Mesendoderm (in vitro differentiated cells): ENCODE measurements at regions not wholly inside any gene's neighbourhood (a gene's known extent, or its start where the extent isn't known, plus 50 kb on each side); places are given as distances from the start of the nearest gene placed in this dataset.
A peak's percentile ranks its signal among the peaks of the same experiment; 100 is the strongest.

Experiments used
- DNase-seq: peaks from one replicate; pipeline ENCODE4 v3.0.0; 2013
- H2AK5ac ChIP-seq: 2 replicates; pipeline ENCODE4 v1.6.1; 2013; ENCODE audit warnings: low read length, inconsistent platforms
- H2BK120ac ChIP-seq: 2 replicates; pipeline ENCODE4 v1.6.1; 2013; ENCODE audit warnings: low read depth, mild to moderate bottlenecking, low read length, moderate library complexity, mixed read lengths
- H2BK15ac ChIP-seq: replicated peaks from 2 replicates; pipeline ENCODE4 v1.6.1; 2013; ENCODE audit warnings: low read depth, mild to moderate bottlenecking, moderate library complexity
- H2BK5ac ChIP-seq: 2 replicates; pipeline ENCODE4 v1.6.1; 2013; ENCODE audit warnings: low read length, inconsistent platforms
- H3K18ac ChIP-seq: 2 replicates; pipeline ENCODE4 v1.6.1; 2013; ENCODE audit warnings: mild to moderate bottlenecking, low read length, mixed read lengths
- H3K23ac ChIP-seq: one replicate; pipeline ENCODE4 v1.6.1; 2013; ENCODE audit warnings: low read length
- H3K27ac ChIP-seq: 2 replicates; pipeline ENCODE4 v1.5.1; 2013; ENCODE audit warnings: low read depth, mild to moderate bottlenecking, inconsistent platforms, low read length, moderate library complexity
- H3K27me3 ChIP-seq: 2 replicates; pipeline ENCODE4 v1.6.1; 2013; ENCODE audit warnings: low read length, control low read depth, mild to moderate bottlenecking, inconsistent platforms; ENCODE audit not compliant: insufficient read depth, poor library complexity
- H3K36me3 ChIP-seq: 2 replicates; pipeline ENCODE4 v1.6.1; 2013; ENCODE audit warnings: low read length, inconsistent platforms; ENCODE audit not compliant: control insufficient read depth, insufficient read depth
- H3K4ac ChIP-seq: one replicate; pipeline ENCODE4 v1.6.1; 2013; ENCODE audit warnings: low read depth, mild to moderate bottlenecking, low read length, moderate library complexity
- H3K4me1 ChIP-seq: 2 replicates; pipeline ENCODE4 v1.6.1; 2013; ENCODE audit warnings: low read depth, low read length, inconsistent platforms; ENCODE audit not compliant: control insufficient read depth
- H3K4me2 ChIP-seq: 2 replicates; pipeline ENCODE4 v1.6.1; 2013; ENCODE audit warnings: low read length
- H3K4me3 ChIP-seq: 2 replicates; pipeline ENCODE4 v1.5.1; 2013; ENCODE audit warnings: mild to moderate bottlenecking, low read length
- H3K56ac ChIP-seq: one replicate; pipeline ENCODE4 v1.6.1; 2013; ENCODE audit warnings: low read length
- H3K79me1 ChIP-seq: 2 replicates; pipeline ENCODE4 v1.6.1; 2013; ENCODE audit warnings: low read length, inconsistent platforms
- H3K79me2 ChIP-seq: 2 replicates; pipeline ENCODE4 v1.6.1; 2013; ENCODE audit warnings: mild to moderate bottlenecking, low read length; ENCODE audit not compliant: control insufficient read depth, insufficient read depth
- H3K9ac ChIP-seq: 2 replicates; pipeline ENCODE4 v1.6.1; 2013; ENCODE audit warnings: low read length, inconsistent platforms
- H4K5ac ChIP-seq: one replicate; pipeline ENCODE4 v1.6.1; 2013; ENCODE audit warnings: low read length
- H4K8ac ChIP-seq: one replicate; pipeline ENCODE4 v1.6.1; 2013; ENCODE audit warnings: low read depth, mild to moderate bottlenecking, control low read depth, low read length, moderate library complexity
- WGBS: extraction: QIAGEN DNeasy Blood & Tissue Kit; methylation state at CpG from one replicate; pipeline ENCODE4 v1.1.7; 2013; ENCODE audit warnings: low lambda C conversion rate, missing lambda C conversion rate; ENCODE audit not compliant: insufficient coverage; ENCODE audit errors: extremely low coverage; 5-methylcytosine and 5-hydroxymethylcytosine counted together

GRCh38 chr5:125316915-125317535, 570.6 kb upstream of the ZNF608 start:
- Histone ChIP-seq H3K36me3 (no peaks in the 10 kb centered on the region), H2BK5ac (no peak overlapping the region), H3K4ac (no peak overlapping the region), H2AK5ac (no peak overlapping the region), H3K79me2 (no peaks in the 10 kb centered on the region), H3K23ac (no peak overlapping the region), H2BK120ac (no peak overlapping the region), H3K56ac (no peak overlapping the region), H3K27me3 (no peaks in the 10 kb centered on the region), H4K5ac (no peak overlapping the region), H3K18ac (no peak overlapping the region), H3K4me3 (no peak overlapping the region), H4K8ac (no peak overlapping the region), H2BK15ac (no peak overlapping the region), H3K4me2 (no peak overlapping the region), H3K9ac (no peak overlapping the region), H3K4me1 (peaks cover 2% of the 10 kb centered on the region), H3K79me1 (no peaks in the 10 kb centered on the region), H3K27ac (no peak overlapping the region)
- no CpG with 5 or more reads among the region's 7 CpGs for WGBS
- DNase-seq = peak; percentile 42

- peak overlapping the region; percentile 57 for H3K56ac ChIP-seq
- no peak overlapping the region for H2BK5ac ChIP-seq
- WGBS = no CpG with 5 or more reads among the region's 5 CpGs
- no peaks in the 10 kb centered on the region for H3K36me3 ChIP-seq
- no peak overlapping the region for H3K4me2 ChIP-seq
- no peak overlapping the region for H2BK120ac ChIP-seq
- H3K4me3 ChIP-seq = no peak overlapping the region
- H3K18ac ChIP-seq = no peak overlapping the region
- H3K4ac ChIP-seq = no peak overlapping the region
- no peak overlapping the region for H4K5ac ChIP-seq
- H3K23ac ChIP-seq = no peak overlapping the region
- H3K27ac ChIP-seq = no peak overlapping the region
- H3K9ac ChIP-seq = no peak overlapping the region
- no peaks in the 10 kb centered on the region for H3K79me2 ChIP-seq
- no peak overlapping the region for H4K8ac ChIP-seq
- H2BK15ac ChIP-seq = no peak overlapping the region
- H3K27me3 ChIP-seq = no peaks in the 10 kb centered on the region
- H2AK5ac ChIP-seq = no peak overlapping the region
- H3K79me1 ChIP-seq = no peaks in the 10 kb centered on the region
- peak; percentile 24 for DNase-seq
- H3K4me1 ChIP-seq = peaks cover 2% of the 10 kb centered on the region
Observed at GRCh38 chr5:125317536-125317995, 571.1 kb upstream of the ZNF608 start.

- no peak overlapping the region for H2AK5ac ChIP-seq
- H4K8ac ChIP-seq = no peak overlapping the region
- no peaks in the 10 kb centered on the region for H3K36me3 ChIP-seq
- no peak overlapping the region for H3K27ac ChIP-seq
- H3K79me2 ChIP-seq = no peaks in the 10 kb centered on the region
- H3K56ac ChIP-seq = no peak overlapping the region
- no peak overlapping the region for H3K18ac ChIP-seq
- no peak overlapping the region for H2BK15ac ChIP-seq
- H3K4me3 ChIP-seq = no peak overlapping the region
- H3K9ac ChIP-seq = no peak overlapping the region
- no peak overlapping the region for H3K4me2 ChIP-seq
- no peak overlapping the region for H3K23ac ChIP-seq
- no peak overlapping the region for H3K4ac ChIP-seq
- H3K27me3 ChIP-seq = no peaks in the 10 kb centered on the region
- H2BK120ac ChIP-seq = no peak overlapping the region
- no peak overlapping the region for H2BK5ac ChIP-seq
- WGBS = no CpG with 5 or more reads among the region's 1 CpG
- H3K79me1 ChIP-seq = no peaks in the 10 kb centered on the region
- H3K4me1 ChIP-seq = peaks cover 2% of the 10 kb centered on the region
- no peak for DNase-seq
- no peak overlapping the region for H4K5ac ChIP-seq
Observed at GRCh38 chr5:125321654-125322053, 575.2 kb upstream of the ZNF608 start.

- no CpG with 5 or more reads among the region's 2 CpGs for WGBS
- Histone ChIP-seq H3K9ac (no peak overlapping the region), H3K4me2 (no peak overlapping the region), H4K8ac (no peak overlapping the region), H4K5ac (no peak overlapping the region), H3K23ac (no peak overlapping the region), H3K27ac (no peak overlapping the region), H2BK5ac (no peak overlapping the region), H2BK15ac (no peak overlapping the region), H3K18ac (no peak overlapping the region), H3K56ac (no peak overlapping the region), H2AK5ac (no peak overlapping the region), H2BK120ac (no peak overlapping the region), H3K27me3 (no peaks in the 10 kb centered on the region), H3K79me2 (no peaks in the 10 kb centered on the region), H3K4me3 (no peak overlapping the region), H3K79me1 (no peaks in the 10 kb centered on the region), H3K4ac (no peak overlapping the region), H3K4me1 (no peaks in the 10 kb centered on the region), H3K36me3 (no peaks in the 10 kb centered on the region)
- DNase-seq = no peak
Observed at GRCh38 chr5:125323613-125324012, 577.2 kb upstream of the ZNF608 start.

- no CpG with 5 or more reads among the region's 4 CpGs for WGBS
- DNase-seq = no peak
- no peak overlapping the region for H2BK120ac ChIP-seq
Observed at GRCh38 chr5:125325488-125326149, 579.2 kb upstream of the ZNF608 start.

GRCh38 chr5:125326150-125326510, 579.7 kb upstream of the ZNF608 start:
- H3K23ac ChIP-seq = no peak overlapping the region
- no peak overlapping the region for H3K4me3 ChIP-seq
- no peak overlapping the region for H3K4me2 ChIP-seq

More at GRCh38 chr5:125325488-125326149, 579.2 kb upstream of the ZNF608 start:
- no peak overlapping the region for H3K4ac ChIP-seq
- no peak overlapping the region for H3K56ac ChIP-seq
- H3K9ac ChIP-seq = no peak overlapping the region
- no peak overlapping the region for H2AK5ac ChIP-seq
- H3K4me2 ChIP-seq = no peak overlapping the region
- no peak overlapping the region for H3K4me3 ChIP-seq
- no peaks in the 10 kb centered on the region for H3K36me3 ChIP-seq
- no peak overlapping the region for H2BK5ac ChIP-seq
- H4K8ac ChIP-seq = no peak overlapping the region
- H4K5ac ChIP-seq = no peak overlapping the region
- H3K4me1 ChIP-seq = no peaks in the 10 kb centered on the region
- H3K79me1 ChIP-seq = no peaks in the 10 kb centered on the region
- H3K27me3 ChIP-seq = no peaks in the 10 kb centered on the region
- no peak overlapping the region for H3K27ac ChIP-seq
- no peak overlapping the region for H2BK15ac ChIP-seq
- H3K79me2 ChIP-seq = no peaks in the 10 kb centered on the region
- no peak overlapping the region for H3K23ac ChIP-seq
- H3K18ac ChIP-seq = no peak overlapping the region

More at GRCh38 chr5:125326150-125326510, 579.7 kb upstream of the ZNF608 start:
- DNase-seq = no peak
- no peaks in the 10 kb centered on the region for H3K79me1 ChIP-seq
- H3K27me3 ChIP-seq = no peaks in the 10 kb centered on the region
- H3K4ac ChIP-seq = no peak overlapping the region
- no peak overlapping the region for H2BK15ac ChIP-seq
- no peak overlapping the region for H2AK5ac ChIP-seq
- H2BK120ac ChIP-seq = no peak overlapping the region
- no peak overlapping the region for H4K8ac ChIP-seq
- no peaks in the 10 kb centered on the region for H3K4me1 ChIP-seq
- no peak overlapping the region for H4K5ac ChIP-seq
- H2BK5ac ChIP-seq = no peak overlapping the region
- H3K79me2 ChIP-seq = no peaks in the 10 kb centered on the region
- H3K36me3 ChIP-seq = no peaks in the 10 kb centered on the region
- no peak overlapping the region for H3K9ac ChIP-seq
- H3K18ac ChIP-seq = no peak overlapping the region
- H3K56ac ChIP-seq = no peak overlapping the region
- no peak overlapping the region for H3K27ac ChIP-seq
